ENCODE measurements at regions not wholly inside any gene's neighbourhood (a gene's known extent, or its start where the extent isn't known, plus 50 kb on each side); places are given as distances from the start of the nearest gene placed in this dataset.
A peak's percentile ranks its signal among the peaks of the same experiment; 100 is the strongest.

GRCh38 chr2:12043131-12043530, 296.7 kb downstream of the LPIN1 start:
- no peak for DNase-seq (ENCODE audit: low read depth)
- H3K4me3 ChIP-seq (ENCODE audit: low read depth, low read length) = no peak overlapping the region
- TF ChIP-seq, protein P1, sequence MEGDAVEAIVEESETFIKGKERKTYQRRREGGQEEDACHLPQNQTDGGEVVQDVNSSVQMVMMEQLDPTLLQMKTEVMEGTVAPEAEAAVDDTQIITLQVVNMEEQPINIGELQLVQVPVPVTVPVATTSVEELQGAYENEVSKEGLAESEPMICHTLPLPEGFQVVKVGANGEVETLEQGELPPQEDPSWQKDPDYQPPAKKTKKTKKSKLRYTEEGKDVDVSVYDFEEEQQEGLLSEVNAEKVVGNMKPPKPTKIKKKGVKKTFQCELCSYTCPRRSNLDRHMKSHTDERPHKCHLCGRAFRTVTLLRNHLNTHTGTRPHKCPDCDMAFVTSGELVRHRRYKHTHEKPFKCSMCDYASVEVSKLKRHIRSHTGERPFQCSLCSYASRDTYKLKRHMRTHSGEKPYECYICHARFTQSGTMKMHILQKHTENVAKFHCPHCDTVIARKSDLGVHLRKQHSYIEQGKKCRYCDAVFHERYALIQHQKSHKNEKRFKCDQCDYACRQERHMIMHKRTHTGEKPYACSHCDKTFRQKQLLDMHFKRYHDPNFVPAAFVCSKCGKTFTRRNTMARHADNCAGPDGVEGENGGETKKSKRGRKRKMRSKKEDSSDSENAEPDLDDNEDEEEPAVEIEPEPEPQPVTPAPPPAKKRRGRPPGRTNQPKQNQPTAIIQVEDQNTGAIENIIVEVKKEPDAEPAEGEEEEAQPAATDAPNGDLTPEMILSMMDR (conservative IDR thresholded peaks at IDR 0.05; ENCODE audit: low read depth, low read length) = no peak

GRCh38 chr2:12044857-12045256, 298.4 kb downstream of the LPIN1 start:
- DNase-seq (ENCODE audit: low read depth) = no peak
- no peak overlapping the region for H3K4me3 ChIP-seq (ENCODE audit: low read depth, low read length)
- TF ChIP-seq, protein P1 (conservative IDR thresholded peaks at IDR 0.05; ENCODE audit: low read depth, low read length) = no peak

GRCh38 chr2:12045864-12046291, 299.4 kb downstream of the LPIN1 start:
- TF ChIP-seq, protein P1 (conservative IDR thresholded peaks at IDR 0.05; ENCODE audit: low read depth, low read length) = no peak
- H3K4me3 ChIP-seq (ENCODE audit: low read depth, low read length) = no peak overlapping the region
- DNase-seq (ENCODE audit: low read depth) = no peak

DNA sequence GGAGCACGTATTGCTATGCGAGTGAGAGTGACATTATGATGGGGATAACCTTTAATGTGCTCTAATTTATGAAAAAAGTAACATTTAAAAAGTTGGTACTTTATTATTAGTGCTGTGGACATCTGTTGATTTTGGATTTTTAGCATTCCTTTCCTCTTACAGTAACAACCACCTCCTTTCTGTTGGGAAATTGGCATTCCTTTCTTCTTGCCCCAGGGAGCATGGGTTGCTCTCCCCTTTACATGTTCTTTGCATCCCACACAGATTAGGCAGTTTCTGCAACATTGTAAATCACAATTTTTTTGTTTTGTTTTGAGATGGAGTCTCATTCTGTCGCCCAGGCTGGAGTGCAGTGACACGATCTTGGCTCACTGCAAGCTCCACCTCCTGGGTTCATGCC, 300.2 kb downstream of the LPIN1 start:
- TF ChIP-seq, protein P1 (conservative IDR thresholded peaks at IDR 0.05; ENCODE audit: low read depth, low read length) = no peak
- no peak for DNase-seq (ENCODE audit: low read depth)
- H3K4me3 ChIP-seq (ENCODE audit: low read depth, low read length) = no peak overlapping the region

DNA sequence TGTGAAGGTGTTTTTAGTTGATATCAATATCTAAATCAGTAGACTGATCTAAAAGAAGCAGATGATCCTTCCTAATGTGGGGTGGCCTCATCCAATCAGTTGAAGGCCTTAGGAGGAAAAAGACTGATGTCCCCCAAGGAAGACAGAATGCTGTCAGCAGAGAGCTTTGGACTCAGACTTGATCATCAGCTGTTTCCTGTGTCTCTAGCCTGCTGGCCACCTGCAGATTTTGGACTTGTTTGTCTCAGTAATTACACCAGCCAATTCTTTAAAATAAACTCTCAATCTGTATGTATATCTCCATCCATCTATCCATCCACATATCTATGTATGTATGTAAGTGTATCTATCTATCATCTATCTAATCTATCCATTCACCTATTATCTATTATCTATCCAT, 301.3 kb downstream of the LPIN1 start:
- TF ChIP-seq, protein P1 (conservative IDR thresholded peaks at IDR 0.05; ENCODE audit: low read depth, low read length) = no peak
- DNase-seq (ENCODE audit: low read depth) = no peak
- no peak overlapping the region for H3K4me3 ChIP-seq (ENCODE audit: low read depth, low read length)

DNA sequence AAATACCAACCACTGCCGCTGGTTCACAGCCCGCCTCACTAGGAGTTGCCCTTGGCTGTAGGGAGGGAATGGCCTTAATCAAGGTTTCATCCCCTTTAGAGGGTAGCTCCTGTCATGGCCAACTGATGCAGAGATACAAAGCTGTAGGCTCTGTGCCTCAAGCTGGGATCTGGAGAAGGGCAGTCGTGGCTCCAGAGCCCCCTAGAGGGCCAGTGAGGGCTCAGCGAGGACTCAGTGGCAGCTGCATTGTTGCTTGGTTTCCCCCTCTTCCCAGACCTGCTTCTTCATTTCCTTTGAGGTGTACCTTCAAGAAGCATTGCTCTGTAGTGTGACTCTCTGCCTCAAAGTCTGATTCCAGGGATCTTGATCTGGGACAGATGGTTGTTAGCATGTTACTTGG, 302.1 kb downstream of the LPIN1 start:
- TF ChIP-seq, protein P1 (conservative IDR thresholded peaks at IDR 0.05; ENCODE audit: low read depth, low read length) = peak; percentile 35
- DNase-seq (ENCODE audit: low read depth) = no peak
- H3K4me3 ChIP-seq (ENCODE audit: low read depth, low read length) = no peak overlapping the region

DNA sequence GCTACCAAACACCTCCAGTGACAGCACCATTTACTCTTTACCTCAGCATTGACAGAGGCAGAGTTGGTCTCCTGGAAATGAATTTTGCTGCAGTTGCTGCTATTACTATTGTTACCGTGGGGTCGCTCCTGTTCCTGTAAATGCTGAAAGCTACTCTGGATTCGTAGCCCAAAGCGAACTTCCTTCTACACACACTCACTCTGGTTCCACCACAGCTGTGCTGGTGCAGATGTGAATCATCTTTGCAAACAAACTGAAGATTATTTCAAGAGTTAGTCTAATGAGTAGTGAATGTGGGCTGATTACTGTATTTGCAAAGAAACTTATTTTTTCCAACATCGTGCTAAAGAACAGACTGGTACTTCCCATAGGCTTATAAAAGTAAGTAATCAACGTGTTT, 304.0 kb downstream of the LPIN1 start:
- TF ChIP-seq, protein P1 (conservative IDR thresholded peaks at IDR 0.05; ENCODE audit: low read depth, low read length) = no peak
- DNase-seq (ENCODE audit: low read depth) = no peak
- no peak overlapping the region for H3K4me3 ChIP-seq (ENCODE audit: low read depth, low read length)

All from epithelial cell of proximal tubule (primary cell).